ENCODE measurements at regions not wholly inside any gene's neighbourhood (a gene's known extent, or its start where the extent isn't known, plus 50 kb on each side); places are given as distances from the start of the nearest gene placed in this dataset.

DNA sequence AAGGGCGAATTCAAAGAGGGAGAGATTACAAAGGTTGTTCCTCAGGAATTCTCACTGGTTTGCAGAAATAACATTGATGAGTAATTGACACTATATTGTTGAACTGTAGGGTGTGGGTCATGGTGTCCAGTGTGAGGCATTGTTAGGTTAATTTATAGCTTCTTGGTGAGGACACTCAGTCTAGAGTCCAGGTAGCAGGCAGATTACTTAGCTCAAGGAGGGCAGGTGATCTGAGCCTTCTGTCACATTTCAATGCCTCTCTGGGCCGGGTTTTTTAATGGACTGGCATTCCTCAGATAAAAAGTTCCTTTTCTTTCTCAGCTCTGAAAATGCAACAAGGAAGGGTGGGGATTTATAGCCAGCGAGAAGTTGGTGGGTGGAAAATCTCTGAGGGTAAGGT is 194.2 kb upstream of the PROK2 start:
- no peak for DNase-seq (ENCODE audit: low read depth)
- TF ChIP-seq, protein P1, sequence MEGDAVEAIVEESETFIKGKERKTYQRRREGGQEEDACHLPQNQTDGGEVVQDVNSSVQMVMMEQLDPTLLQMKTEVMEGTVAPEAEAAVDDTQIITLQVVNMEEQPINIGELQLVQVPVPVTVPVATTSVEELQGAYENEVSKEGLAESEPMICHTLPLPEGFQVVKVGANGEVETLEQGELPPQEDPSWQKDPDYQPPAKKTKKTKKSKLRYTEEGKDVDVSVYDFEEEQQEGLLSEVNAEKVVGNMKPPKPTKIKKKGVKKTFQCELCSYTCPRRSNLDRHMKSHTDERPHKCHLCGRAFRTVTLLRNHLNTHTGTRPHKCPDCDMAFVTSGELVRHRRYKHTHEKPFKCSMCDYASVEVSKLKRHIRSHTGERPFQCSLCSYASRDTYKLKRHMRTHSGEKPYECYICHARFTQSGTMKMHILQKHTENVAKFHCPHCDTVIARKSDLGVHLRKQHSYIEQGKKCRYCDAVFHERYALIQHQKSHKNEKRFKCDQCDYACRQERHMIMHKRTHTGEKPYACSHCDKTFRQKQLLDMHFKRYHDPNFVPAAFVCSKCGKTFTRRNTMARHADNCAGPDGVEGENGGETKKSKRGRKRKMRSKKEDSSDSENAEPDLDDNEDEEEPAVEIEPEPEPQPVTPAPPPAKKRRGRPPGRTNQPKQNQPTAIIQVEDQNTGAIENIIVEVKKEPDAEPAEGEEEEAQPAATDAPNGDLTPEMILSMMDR (conservative IDR thresholded peaks at IDR 0.05; ENCODE audit: low read depth, low read length): no peak
- H3K4me3 ChIP-seq (ENCODE audit: low read depth, low read length): no peak overlapping the region

DNA sequence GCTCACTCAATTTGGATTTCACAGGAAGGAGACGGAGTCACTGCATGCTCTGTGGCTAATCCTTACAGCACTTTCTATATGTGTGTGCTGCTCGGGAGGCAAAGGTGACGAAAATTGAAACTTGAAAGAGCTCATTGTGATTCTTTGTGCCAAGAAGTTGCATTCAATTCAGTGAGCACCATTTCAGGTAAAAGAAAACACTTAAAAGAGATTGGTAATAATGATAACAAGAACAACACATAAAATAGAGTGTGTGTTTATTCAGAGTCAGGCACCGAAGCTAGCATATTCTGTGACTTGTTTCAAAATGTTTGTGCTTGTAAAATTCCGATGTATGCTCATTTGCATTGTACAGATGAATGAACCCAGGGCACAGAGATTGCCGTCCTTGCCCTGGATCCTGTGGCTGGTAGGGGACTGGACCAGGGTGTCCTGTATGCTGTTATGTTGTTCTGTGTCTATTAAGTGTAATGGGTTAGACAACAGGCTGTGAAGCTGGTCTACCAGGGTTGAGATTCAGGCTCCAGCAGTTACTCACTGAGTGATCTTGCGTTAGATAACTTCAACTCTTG is 193.3 kb upstream of the PROK2 start:
- no peak overlapping the region for H3K4me3 ChIP-seq (ENCODE audit: low read depth, low read length)
- TF ChIP-seq, protein P1 (conservative IDR thresholded peaks at IDR 0.05; ENCODE audit: low read depth, low read length): no peak
- DNase-seq (ENCODE audit: low read depth): no peak

DNA sequence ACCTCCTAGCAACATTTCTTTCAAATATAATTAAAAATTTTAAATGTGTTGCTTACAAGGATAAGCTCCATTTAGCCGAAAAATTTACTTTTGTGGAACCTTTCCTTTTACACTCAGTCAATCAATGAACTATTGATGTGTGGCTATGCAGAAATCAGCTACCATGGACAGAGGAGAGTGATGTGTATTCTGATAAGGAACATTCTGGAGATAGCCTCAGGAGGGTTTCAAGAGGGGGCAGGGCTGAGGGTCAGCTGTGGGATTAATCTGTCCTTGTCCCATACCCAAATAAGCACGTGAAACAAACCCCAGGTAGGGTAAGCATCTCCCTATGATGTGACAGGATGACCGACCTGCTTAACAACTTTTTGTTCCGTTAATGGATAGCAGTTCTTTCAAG is 192.6 kb upstream of the PROK2 start:
- DNase-seq (ENCODE audit: low read depth): no peak
- H3K4me3 ChIP-seq (ENCODE audit: low read depth, low read length): no peak overlapping the region
- TF ChIP-seq, protein P1 (conservative IDR thresholded peaks at IDR 0.05; ENCODE audit: low read depth, low read length): no peak

DNA sequence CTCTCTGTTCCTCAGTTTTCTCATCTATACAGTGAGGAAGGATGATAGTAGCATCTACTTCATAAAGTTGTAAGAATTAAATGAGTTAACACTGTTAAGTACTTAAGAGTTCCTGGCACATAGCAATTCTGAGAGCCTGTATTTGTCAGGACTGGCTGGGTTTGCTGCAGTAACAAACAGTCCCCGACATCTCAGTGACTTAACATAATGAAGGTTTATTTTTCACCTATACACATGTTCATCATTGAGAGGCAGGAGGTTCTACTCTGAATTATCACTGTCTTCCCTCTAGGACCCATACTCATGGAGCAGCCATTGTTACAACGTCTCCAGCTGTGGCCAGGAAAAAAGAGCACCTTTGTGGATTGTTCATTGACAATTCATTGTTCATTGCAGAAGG is 190.6 kb upstream of the PROK2 start:
- H3K4me3 ChIP-seq (ENCODE audit: low read depth, low read length): no peak overlapping the region
- DNase-seq (ENCODE audit: low read depth): no peak
- TF ChIP-seq, protein P1 (conservative IDR thresholded peaks at IDR 0.05; ENCODE audit: low read depth, low read length): no peak

DNA sequence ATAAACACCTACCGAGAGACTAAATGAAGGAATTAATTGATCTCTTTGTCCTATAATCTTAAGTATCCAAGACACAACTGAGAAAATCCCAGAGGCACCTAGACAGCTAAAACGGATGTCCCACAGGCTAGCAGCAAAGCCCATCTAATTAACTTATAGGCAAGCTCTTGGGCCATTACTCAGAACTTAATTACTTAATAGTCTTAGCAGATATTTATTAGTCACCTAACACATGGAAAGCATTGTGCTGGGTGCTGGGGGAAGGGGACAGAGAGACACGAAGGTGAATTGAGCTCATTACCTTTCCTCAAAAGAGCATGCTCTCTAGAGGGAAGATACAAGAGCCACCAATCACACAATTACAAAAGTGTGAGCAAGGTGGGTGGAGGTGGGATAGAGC is 189.8 kb upstream of the PROK2 start:
- TF ChIP-seq, protein P1 (conservative IDR thresholded peaks at IDR 0.05; ENCODE audit: low read depth, low read length): no peak
- H3K4me3 ChIP-seq (ENCODE audit: low read depth, low read length): no peak overlapping the region
- DNase-seq (ENCODE audit: low read depth): no peak

DNA sequence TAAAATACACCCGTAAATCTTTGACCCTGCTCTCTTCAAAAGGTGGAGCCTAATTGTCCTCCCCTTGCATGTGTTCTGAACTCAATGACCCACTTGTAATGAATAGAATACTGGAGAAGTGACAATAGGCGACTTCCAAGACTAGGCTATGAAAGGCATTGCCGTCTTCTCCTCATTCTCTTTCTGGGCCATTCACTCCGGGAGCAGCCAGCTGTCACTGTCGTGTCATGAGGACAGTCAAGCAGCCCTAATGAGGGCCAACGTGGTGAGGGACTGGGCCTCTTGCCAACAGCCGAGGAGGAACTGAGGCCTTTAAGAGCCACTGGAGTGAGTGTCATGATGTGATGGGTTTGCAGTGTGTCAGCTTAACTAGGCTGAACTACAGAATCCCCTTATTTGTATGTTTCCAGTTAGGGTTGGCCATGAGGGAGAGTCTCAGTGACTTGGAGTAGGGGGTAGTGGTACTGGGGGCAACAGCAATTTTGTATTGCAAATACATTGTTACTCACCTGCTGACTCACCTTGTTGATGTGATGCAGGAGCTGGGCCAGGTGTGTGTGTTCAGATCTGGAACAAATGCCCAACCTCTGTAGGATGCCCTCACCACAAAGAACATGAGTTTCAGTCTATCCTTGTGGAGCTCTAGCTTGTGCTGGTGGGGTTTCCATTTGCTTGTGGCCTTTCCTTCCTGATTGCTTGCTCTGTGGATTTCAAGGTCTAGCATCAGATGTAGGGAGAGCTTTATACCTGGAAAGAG is 188.5 kb upstream of the PROK2 start:
- no peak for DNase-seq (ENCODE audit: low read depth)
- H3K4me3 ChIP-seq (ENCODE audit: low read depth, low read length): no peak overlapping the region
- TF ChIP-seq, protein P1 (conservative IDR thresholded peaks at IDR 0.05; ENCODE audit: low read depth, low read length): no peak

DNA sequence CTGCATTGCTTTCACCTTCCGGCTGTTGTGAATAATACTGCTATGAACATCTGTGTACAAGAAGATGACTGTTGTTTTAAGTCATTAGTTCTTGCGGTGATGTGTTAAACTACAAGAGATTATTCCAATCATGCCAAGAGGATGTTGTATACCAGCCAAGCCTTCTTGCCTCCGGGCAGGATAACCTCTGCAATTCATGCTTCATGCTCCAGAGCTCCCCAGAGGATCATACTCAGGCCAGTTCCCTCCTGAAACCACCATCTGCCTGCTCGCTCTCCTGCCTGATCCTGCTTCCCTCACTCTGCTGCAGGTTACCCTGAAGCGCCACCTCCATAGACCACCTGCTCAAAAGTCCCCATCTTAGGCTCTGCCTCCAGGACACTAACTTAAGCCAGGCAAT is 187.1 kb upstream of the PROK2 start:
- DNase-seq (ENCODE audit: low read depth): no peak
- TF ChIP-seq, protein P1 (conservative IDR thresholded peaks at IDR 0.05; ENCODE audit: low read depth, low read length): no peak
- H3K4me3 ChIP-seq (ENCODE audit: low read depth, low read length): no peak overlapping the region

Measured in choroid plexus epithelial cell (primary cell).